Heart right ventricle (tissue), 16 donors: ENCODE measurements at regions not wholly inside any gene's neighbourhood (a gene's known extent, or its start where the extent isn't known, plus 50 kb on each side); places are given as distances from the start of the nearest gene placed in this dataset.

ENCODE experiments used
- ATAC-seq, 8 donors: fragments of 200-7000 bp; cut with Tn5 transposase; one replicate each; pipeline ENCODE4 v1.9.1; 2020; ENCODE audit warnings: mild to moderate bottlenecking in 8 of 8, moderate library complexity in 8 of 8, moderate number of reproducible peaks in 1 of 8
- DNase-seq, 2 donors: peaks; one replicate each; pipeline ENCODE4 v3.0.0-alpha.2; 2020
- H3K27ac ChIP-seq, 10 donors: fragments of 200-600 bp; sonication (generic) in 2 of 10; one replicate each; pipeline versions ENCODE4 v1.5.0 to v1.8.0; 2020 to 2022; ENCODE audit warnings: mild to moderate bottlenecking in 3 of 10
- H3K27me3 ChIP-seq, 7 donors: fragments of 200-600 bp; one replicate each; pipeline ENCODE4 v1.8.0; 2021 to 2022; ENCODE audit warnings: mild to moderate bottlenecking in 2 of 7
- H3K36me3 ChIP-seq, 9 donors: fragments of 200-600 bp; sonication (generic) in 1 of 9; one replicate each; pipeline versions ENCODE4 v1.5.0 to v1.8.0; 2020 to 2022; ENCODE audit warnings: mild to moderate bottlenecking in 2 of 9
- H3K4me1 ChIP-seq, 9 donors: fragments of 200-600 bp; sonication (generic) in 1 of 9; one replicate each; pipeline versions ENCODE4 v1.5.0 to v1.8.0; 2020 to 2022; ENCODE audit warnings: mild to moderate bottlenecking in 4 of 9
- H3K4me3 ChIP-seq, 10 donors: fragments of 200-600 bp; sonication (generic) in 2 of 10; one replicate each; pipeline versions ENCODE4 v1.5.0 to v1.8.0; 2020 to 2022; ENCODE audit warnings: mild to moderate bottlenecking in 7 of 10, moderate library complexity in 2 of 10
- H3K9me3 ChIP-seq, 11 donors: fragments of 200-600 bp in 10 of 11; sonication (generic) in 2 of 11; one replicate each; pipeline versions ENCODE4 v1.5.0 to v1.8.0; 2013 to 2022; ENCODE audit warnings: mild to moderate bottlenecking in 2 of 11, control low read depth in 1 of 11, moderate library complexity in 1 of 11
- CTCF ChIP-seq, 9 donors: fragments of 200-600 bp; sonication (generic) in 2 of 9; IDR thresholded peaks; one replicate each; pipeline versions ENCODE4 v1.5.0 to v1.8.0; 2021 to 2022; ENCODE audit warnings: antibody characterized with exemption in 9 of 9, mild to moderate bottlenecking in 5 of 9, moderate library complexity in 1 of 9
- WGBS, 2 donors: extraction: QIAGEN DNeasy Blood & Tissue Kit; methylation state at CpG; one replicate each; pipeline ENCODE4 v1.1.7; 2013; ENCODE audit warnings: inconsistent platforms in 1 of 2; 5-methylcytosine and 5-hydroxymethylcytosine counted together
- intact Hi-C, 10 donors: fragments of 100-400 bp; cut with DNase I; formaldehyde crosslinking; loops; one replicate each; pipeline versions ENCODE4 v1.11.1 to v1.14.2; 2022
- donor health status: Arrhythmogenic right ventricular cardiomyopathy.
- donor health status: ischemic (EF 13 %, LVEDD 7.1; RV severe dilation, severe dysfunction).
- donor health status: healthy with polysubstance abuse.
- donor health status: DM: no; HTN: yes; CAD: no.
- donor health status: DM: no; HTN: no; CAD: no.
- donor health status: ischemic (EF 25% LVEDD 6.9; RV normal size, moderate dysfunction).
- donor health status: ischemic (EF 25% LVEDD 5.7; RV mildly dilated, moderate dysfunction).
- donor health status: healthy.
- donor health status: DM: yes; HTN: yes; CAD: no.
- donor health status: Ischemic cardiomyopathy.
- donor health status: ischemic (EF 35%, LVEDD 5.7; RV mildly dilated, moderate dysfunction).
- donor health status: nonischemic (EF 11% LVEDD 7.7; RV severe dilation, severe dysfunction).
- donor health status: DM: yes; HTN: yes; CAD: no.
- donor health status: PGD.
- donor health status: ischemic (EF 29% LVEDD 5.4; RV normal size, mild dysfunction).
- donor health status: nonischemic (EF 23%, LVEDD 6.1; RV moderate dilation, normal function).

- Histone ChIP-seq H3K27ac (no peak overlapping the region), H3K27me3 (no peaks in the 10 kb centered on the region), H3K4me3 (no peak overlapping the region), H3K9me3 (no peaks in the 10 kb centered on the region), H3K36me3 (no peaks in the 10 kb centered on the region), H3K4me1 (peaks cover 0 to 13% (median 0%) of the 10 kb centered on the region in 9 donors)
- intact Hi-C loops = no loop called here
- ATAC-seq (no peak), DNase-seq (no peak)
- 85 to 89% methylated on average over 5 of the region's 5 CpGs for WGBS, 2 donors
- TF ChIP-seq CTCF (IDR thresholded peaks at IDR 0.05) = no peak
These were observed 50.0 kb upstream of the SOD3 start for GRCh38 chr4:24745172-24745895.
